ENCODE measurements at regions not wholly inside any gene's neighbourhood (a gene's known extent, or its start where the extent isn't known, plus 50 kb on each side); places are given as distances from the start of the nearest gene placed in this dataset.
"Not testable (repeated sequence)": the region's sequence is repeated elsewhere in the genome, so short reads cannot be mapped to it uniquely, and the experiment has no call there.

DNA sequence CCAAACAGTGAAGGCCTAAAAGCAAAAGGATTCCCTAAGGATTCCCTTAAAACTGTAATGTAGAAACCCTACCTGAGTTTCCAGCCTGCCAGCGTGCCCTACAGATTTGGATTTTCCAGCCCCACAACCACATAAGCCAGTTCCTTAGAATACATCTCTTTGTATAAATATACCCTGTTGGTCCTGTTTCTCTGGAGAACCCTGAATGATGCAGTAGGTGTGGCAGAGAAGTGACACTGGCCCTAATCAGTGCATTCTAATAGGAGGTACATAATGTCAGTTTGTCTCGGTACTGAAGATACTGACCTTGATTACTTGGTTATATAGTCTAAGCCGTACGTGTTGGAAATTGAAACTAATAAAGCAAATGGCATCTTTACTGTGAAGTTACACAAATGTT is 707.8 kb upstream of the SLC35B3 start:
- H3K27ac Mint-ChIP-seq: no peak overlapping the region
- H3K9me3 Mint-ChIP-seq: peaks cover 4% of the 10 kb centered on the region
- H3K27me3 Mint-ChIP-seq (ENCODE audit: insufficient read depth): no peaks in the 10 kb centered on the region

GRCh38 chr6:9140951-9141460 is 705.7 kb upstream of the SLC35B3 start:
- Mint-ChIP-seq H3K27ac (no peak overlapping the region), H3K27me3 (ENCODE audit: insufficient read depth) (no peaks in the 10 kb centered on the region), H3K36me3 (ENCODE audit: low read depth) (no peaks in the 10 kb centered on the region), H3K9me3 (peaks cover 4% of the 10 kb centered on the region), H3K4me1 (ENCODE audit: low read depth) (no peaks in the 10 kb centered on the region), H3K4me3 (no peak overlapping the region)
- intact Hi-C loops (cut with micrococcal nuclease): no loop called here
- no peak for DNase-seq (ENCODE audit: low spot score)

More for the DNA sequence above, 707.8 kb upstream of the SLC35B3 start:
- DNase-seq (ENCODE audit: low spot score): no peak
- intact Hi-C loops (cut with micrococcal nuclease): no loop called here
- Mint-ChIP-seq H3K36me3 (ENCODE audit: low read depth) (no peaks in the 10 kb centered on the region), H3K4me3 (no peak overlapping the region), H3K4me1 (ENCODE audit: low read depth) (no peaks in the 10 kb centered on the region)

DNA sequence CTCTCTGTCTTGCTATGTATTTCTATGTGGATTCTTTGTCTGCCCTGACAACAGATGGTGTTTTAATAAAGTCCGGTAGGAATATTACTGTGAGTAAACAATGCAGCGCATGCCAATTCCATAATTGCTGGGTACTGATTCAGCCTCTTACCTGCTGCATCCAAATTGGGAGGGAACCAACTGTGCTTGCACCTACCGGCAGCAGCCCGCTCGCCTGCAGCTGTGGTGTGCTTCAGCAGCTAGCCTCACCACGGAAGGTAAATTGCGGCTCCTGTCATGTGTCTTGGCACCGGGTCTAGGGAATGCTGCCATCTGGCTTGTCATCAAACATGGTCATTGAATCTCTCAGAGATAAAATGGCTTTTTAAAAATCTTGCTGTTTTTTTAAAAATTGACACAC is 704.8 kb upstream of the SLC35B3 start:
- Mint-ChIP-seq H3K4me3 (no peak overlapping the region), H3K4me1 (ENCODE audit: low read depth) (no peaks in the 10 kb centered on the region), H3K9me3 (peaks cover 4% of the 10 kb centered on the region), H3K27ac (no peak overlapping the region), H3K36me3 (ENCODE audit: low read depth) (no peaks in the 10 kb centered on the region), H3K27me3 (ENCODE audit: insufficient read depth) (no peaks in the 10 kb centered on the region)
- DNase-seq (ENCODE audit: low spot score): no peak
- intact Hi-C loops (cut with micrococcal nuclease): no loop called here

DNA sequence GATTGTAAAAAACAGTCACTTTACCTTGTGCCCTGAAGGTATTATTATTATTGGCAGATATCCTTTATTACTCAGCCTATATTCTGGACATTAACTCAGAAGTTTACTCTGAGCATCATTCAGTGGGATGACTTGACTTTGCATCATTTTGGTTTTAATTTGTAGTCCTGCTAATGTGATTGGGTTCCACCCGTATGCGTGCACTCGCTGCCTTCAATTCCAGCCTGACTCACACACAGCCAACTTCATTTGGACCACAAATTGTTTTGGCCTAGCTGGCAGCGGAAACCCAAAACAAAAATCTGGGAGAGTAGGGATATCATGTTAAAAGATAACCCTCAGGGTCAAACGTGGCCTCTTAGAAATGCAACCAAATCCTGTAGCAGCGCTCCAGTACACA is 704.4 kb upstream of the SLC35B3 start:
- Mint-ChIP-seq H3K27ac (no peak overlapping the region), H3K4me1 (ENCODE audit: low read depth) (no peaks in the 10 kb centered on the region), H3K27me3 (ENCODE audit: insufficient read depth) (no peaks in the 10 kb centered on the region), H3K9me3 (peaks cover 2% of the 10 kb centered on the region), H3K4me3 (no peak overlapping the region), H3K36me3 (ENCODE audit: low read depth) (no peaks in the 10 kb centered on the region)
- no peak for DNase-seq (ENCODE audit: low spot score)
- intact Hi-C loops (cut with micrococcal nuclease): no loop called here

DNA sequence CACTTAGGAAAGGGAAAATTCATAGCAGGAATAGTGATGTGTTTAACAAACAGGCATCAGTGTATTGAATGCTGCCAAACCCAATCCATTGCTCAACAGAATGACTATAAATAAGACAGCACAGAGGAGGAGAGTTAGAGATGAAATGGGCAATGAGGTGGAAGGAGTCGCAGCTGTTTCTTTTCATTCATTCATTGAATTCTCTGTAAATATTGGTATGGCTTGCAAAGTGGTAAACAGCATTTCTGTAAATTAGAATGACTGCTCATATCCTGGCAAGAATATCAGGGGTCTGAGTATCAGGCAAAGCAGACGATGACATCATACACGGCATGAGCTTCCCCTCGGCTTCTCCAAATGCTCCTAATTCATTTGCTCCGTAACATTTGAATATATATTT is 703.6 kb upstream of the SLC35B3 start:
- H3K9me3 Mint-ChIP-seq: no peaks in the 10 kb centered on the region
- H3K27me3 Mint-ChIP-seq (ENCODE audit: insufficient read depth): no peaks in the 10 kb centered on the region
- no peak for DNase-seq (ENCODE audit: low spot score)
- intact Hi-C loops (cut with micrococcal nuclease): no loop called here
- no peak overlapping the region for H3K4me3 Mint-ChIP-seq
- no peaks in the 10 kb centered on the region for H3K36me3 Mint-ChIP-seq (ENCODE audit: low read depth)
- no peak overlapping the region for H3K27ac Mint-ChIP-seq
- H3K4me1 Mint-ChIP-seq (ENCODE audit: low read depth): no peaks in the 10 kb centered on the region

- H3K27me3 Mint-ChIP-seq (ENCODE audit: insufficient read depth): no peaks in the 10 kb centered on the region
- intact Hi-C loops (cut with micrococcal nuclease): no loop called here
- no peak overlapping the region for H3K4me3 Mint-ChIP-seq
- DNase-seq (ENCODE audit: low spot score): no peak
- no peaks in the 10 kb centered on the region for H3K36me3 Mint-ChIP-seq (ENCODE audit: low read depth)
- no peak overlapping the region for H3K27ac Mint-ChIP-seq
- no peaks in the 10 kb centered on the region for H3K9me3 Mint-ChIP-seq
- no peaks in the 10 kb centered on the region for H3K4me1 Mint-ChIP-seq (ENCODE audit: low read depth)
Observed at GRCh38 chr6:9136141-9136822, 700.9 kb upstream of the SLC35B3 start.

DNA sequence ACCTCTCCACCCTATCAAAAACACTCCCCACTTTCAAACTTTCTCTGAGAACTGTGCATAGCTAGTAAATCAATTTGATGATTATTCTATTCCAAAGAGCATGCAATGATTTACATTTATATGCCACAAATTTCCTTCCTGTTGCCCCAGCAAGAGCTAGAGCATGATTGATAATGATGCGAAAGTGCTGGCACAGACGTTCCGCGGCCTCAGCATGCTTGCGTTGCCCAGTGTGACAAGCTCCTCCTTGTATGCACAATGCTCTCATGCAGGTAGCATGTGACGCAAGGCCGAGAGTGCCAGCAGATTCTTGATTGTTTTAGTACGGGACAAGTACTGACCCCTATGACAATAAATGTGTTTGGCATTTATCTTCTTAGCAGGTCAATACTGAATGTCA is 696.3 kb upstream of the SLC35B3 start:
- Mint-ChIP-seq H3K4me3 (no peak overlapping the region), H3K4me1 (ENCODE audit: low read depth) (no peaks in the 10 kb centered on the region), H3K36me3 (ENCODE audit: low read depth) (no peaks in the 10 kb centered on the region), H3K27ac (no peak overlapping the region), H3K9me3 (no peaks in the 10 kb centered on the region), H3K27me3 (ENCODE audit: insufficient read depth) (no peaks in the 10 kb centered on the region)
- intact Hi-C loops (cut with micrococcal nuclease): no loop called here
- DNase-seq (ENCODE audit: low spot score): no peak

DNA sequence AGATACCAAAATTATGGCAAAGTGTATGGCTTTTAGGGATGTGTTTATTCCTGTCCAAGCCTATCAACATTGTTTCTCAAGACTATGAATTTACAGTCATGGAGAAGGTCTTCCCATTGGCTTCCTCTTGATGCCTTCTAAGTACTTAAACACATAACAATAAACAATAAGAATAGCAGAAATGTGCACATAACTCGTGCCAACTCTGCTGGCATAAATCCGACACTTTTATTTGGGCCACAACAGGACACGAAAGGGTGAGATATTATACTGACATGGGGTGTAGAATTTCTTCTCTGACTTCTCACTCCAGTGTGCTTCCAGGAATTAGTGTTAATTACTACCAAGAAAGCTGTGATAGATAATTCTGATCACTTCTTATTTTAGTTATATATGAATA is 695.9 kb upstream of the SLC35B3 start:
- intact Hi-C loops (cut with micrococcal nuclease): no loop called here
- Mint-ChIP-seq H3K36me3 (ENCODE audit: low read depth) (no peaks in the 10 kb centered on the region), H3K4me1 (ENCODE audit: low read depth) (no peaks in the 10 kb centered on the region), H3K9me3 (no peaks in the 10 kb centered on the region), H3K27me3 (ENCODE audit: insufficient read depth) (no peaks in the 10 kb centered on the region), H3K4me3 (no peak overlapping the region), H3K27ac (no peak overlapping the region)
- no peak for DNase-seq (ENCODE audit: low spot score)

- no peaks in the 10 kb centered on the region for H3K9me3 Mint-ChIP-seq
- H3K4me1 Mint-ChIP-seq (ENCODE audit: low read depth): no peaks in the 10 kb centered on the region
- no peaks in the 10 kb centered on the region for H3K27me3 Mint-ChIP-seq (ENCODE audit: insufficient read depth)
- no peak for DNase-seq (ENCODE audit: low spot score)
- H3K36me3 Mint-ChIP-seq (ENCODE audit: low read depth): no peaks in the 10 kb centered on the region
- intact Hi-C loops (cut with micrococcal nuclease): no loop called here
- no peak overlapping the region for H3K4me3 Mint-ChIP-seq
- no peak overlapping the region for H3K27ac Mint-ChIP-seq
Observed at GRCh38 chr6:9128970-9129369, 693.6 kb upstream of the SLC35B3 start.

- Mint-ChIP-seq H3K27ac (no peak overlapping the region), H3K4me1 (ENCODE audit: low read depth) (no peaks in the 10 kb centered on the region), H3K27me3 (ENCODE audit: insufficient read depth) (no peaks in the 10 kb centered on the region), H3K4me3 (no peak overlapping the region), H3K36me3 (ENCODE audit: low read depth) (no peaks in the 10 kb centered on the region), H3K9me3 (no peaks in the 10 kb centered on the region)
- DNase-seq (ENCODE audit: low spot score): no peak
- intact Hi-C loops (cut with micrococcal nuclease): no loop called here
Observed at GRCh38 chr6:9126878-9127560, 691.7 kb upstream of the SLC35B3 start.

- H3K4me1 Mint-ChIP-seq (ENCODE audit: low read depth); H3K36me3 Mint-ChIP-seq (ENCODE audit: low read depth); DNase-seq (ENCODE audit: low spot score); H3K27me3 Mint-ChIP-seq (ENCODE audit: insufficient read depth); H3K9me3 Mint-ChIP-seq; intact Hi-C loops (cut with micrococcal nuclease); H3K27ac Mint-ChIP-seq; H3K4me3 Mint-ChIP-seq: not testable (repeated sequence)
Observed at GRCh38 chr6:9126034-9126433, 690.7 kb upstream of the SLC35B3 start.

GRCh38 chr6:9121549-9121948 is 686.2 kb upstream of the SLC35B3 start:
- H3K4me1 Mint-ChIP-seq (ENCODE audit: low read depth): no peaks in the 10 kb centered on the region
- H3K9me3 Mint-ChIP-seq: no peaks in the 10 kb centered on the region
- H3K27ac Mint-ChIP-seq: no peak overlapping the region
- intact Hi-C loops (cut with micrococcal nuclease): no loop called here
- H3K4me3 Mint-ChIP-seq: no peak overlapping the region
- no peaks in the 10 kb centered on the region for H3K27me3 Mint-ChIP-seq (ENCODE audit: insufficient read depth)
- DNase-seq (ENCODE audit: low spot score): no peak
- H3K36me3 Mint-ChIP-seq (ENCODE audit: low read depth): no peaks in the 10 kb centered on the region

- Mint-ChIP-seq H3K27me3 (ENCODE audit: insufficient read depth) (no peaks in the 10 kb centered on the region), H3K4me1 (ENCODE audit: low read depth) (no peaks in the 10 kb centered on the region), H3K4me3 (no peak overlapping the region), H3K36me3 (ENCODE audit: low read depth) (no peaks in the 10 kb centered on the region), H3K9me3 (no peaks in the 10 kb centered on the region), H3K27ac (no peak overlapping the region)
- intact Hi-C loops (cut with micrococcal nuclease): no loop called here
- DNase-seq (ENCODE audit: low spot score): no peak
Observed at GRCh38 chr6:9116026-9116425, 680.7 kb upstream of the SLC35B3 start.
